OCI-M1 (cell line): ENCODE measurements at regions not wholly inside any gene's neighbourhood (a gene's known extent, or its start where the extent isn't known, plus 50 kb on each side); places are given as distances from the start of the nearest gene placed in this dataset.
"Not testable (repeated sequence)": the region's sequence is repeated elsewhere in the genome, so short reads cannot be mapped to it uniquely, and the experiment has no call there.

Experiments
- DNase-seq: peaks from one replicate; lab custom pipeline; 2025; lab: John Stamatoyannopoulos, UW

DNA sequence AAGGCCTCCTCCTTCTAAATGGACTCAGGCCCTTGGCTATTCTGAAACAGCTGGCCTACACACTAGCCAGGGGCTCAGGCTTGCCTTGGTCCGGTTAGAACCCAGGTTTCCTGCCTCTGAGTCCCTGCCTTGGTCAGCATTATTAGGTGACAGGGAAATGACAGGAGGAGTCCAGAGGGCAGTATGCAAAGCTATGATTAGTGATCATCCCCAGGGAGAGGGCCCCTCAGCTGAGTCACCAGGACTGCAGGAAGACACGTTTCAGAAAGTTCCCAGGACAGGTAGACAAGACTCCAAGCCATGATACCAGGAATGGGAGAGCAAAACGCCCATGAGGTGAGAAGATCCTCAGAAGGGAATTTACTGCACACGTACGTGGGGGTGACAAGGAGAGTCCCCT, 301.1 kb upstream of the COBL start:
- no peak for DNase-seq

- no peak for DNase-seq
Observed at GRCh38 chr7:51613911-51614357, 297.3 kb upstream of the COBL start.

DNA sequence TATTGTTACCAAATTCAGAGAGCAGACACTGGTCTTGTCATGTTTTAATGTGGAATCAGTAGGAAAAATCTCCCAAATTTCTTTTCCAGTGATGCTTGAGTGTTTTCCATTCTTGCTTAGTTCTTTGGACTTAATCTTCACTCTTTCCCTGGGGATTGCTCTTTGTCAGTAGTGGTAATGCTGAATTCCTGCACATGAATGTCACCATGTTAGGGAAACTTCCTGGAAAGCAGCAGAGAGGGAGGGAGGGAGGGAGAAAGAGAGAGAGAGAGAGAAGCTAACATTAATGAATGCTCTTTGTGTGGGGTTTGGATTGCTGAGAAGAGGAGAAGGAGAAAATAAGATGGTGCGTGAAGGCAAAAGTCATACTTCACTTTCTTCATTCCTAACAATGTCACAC, 295.3 kb upstream of the COBL start:
- no peak for DNase-seq

GRCh38 chr7:51607447-51607846, 290.8 kb upstream of the COBL start:
- DNase-seq, result no peak

DNA sequence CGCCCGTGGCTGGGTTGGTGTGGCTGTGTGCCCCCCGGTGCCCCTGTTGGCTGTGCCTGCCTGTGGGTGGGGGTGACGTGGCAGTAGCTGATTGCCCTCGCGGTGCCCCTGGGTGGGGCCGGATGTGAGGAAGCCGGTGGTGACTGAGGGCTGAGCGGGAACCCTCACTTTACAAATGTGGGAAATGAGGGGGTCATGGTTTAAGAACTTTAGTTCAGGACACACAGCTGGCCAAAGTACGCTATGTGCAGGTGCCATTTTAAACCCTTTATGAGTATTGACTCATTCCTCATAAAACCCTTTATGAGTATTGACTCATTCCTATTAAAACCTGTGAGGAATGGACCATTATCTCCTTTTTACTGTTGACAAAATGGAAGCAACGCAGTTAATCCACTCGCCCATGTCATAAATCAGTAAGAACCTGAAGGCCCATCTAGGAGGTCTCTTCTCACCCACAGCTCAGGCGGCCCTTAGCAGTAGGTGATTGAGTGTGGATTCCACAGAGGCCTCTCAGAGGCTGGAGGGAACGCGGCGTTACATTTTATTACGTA, 290.1 kb upstream of the COBL start:
- no peak for DNase-seq

GRCh38 chr7:51602376-51602775, 285.8 kb upstream of the COBL start:
- DNase-seq, result no peak

DNA sequence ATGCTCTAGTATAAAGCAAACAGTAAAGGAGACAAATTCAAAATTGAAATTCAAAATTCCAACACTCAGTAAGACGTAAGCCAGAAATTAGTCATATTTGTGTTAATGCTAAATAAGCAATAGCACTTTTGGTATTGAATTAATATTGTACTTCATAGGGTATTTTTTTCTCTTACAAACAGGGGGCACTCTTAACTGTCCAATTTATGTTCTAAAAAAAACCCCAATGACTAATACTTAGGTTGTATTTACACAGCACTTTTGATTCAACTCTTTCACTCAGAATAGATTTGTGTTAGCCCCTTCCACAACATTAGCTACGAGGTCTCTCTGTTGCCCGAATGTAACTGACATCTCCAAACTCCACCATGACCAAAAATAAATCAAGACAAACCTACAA, 284.9 kb upstream of the COBL start:
- DNase-seq, result no peak

GRCh38 chr7:51599935-51600334, 283.3 kb upstream of the COBL start:
- not testable (repeated sequence) for DNase-seq

- no peak for DNase-seq
Observed at GRCh38 chr7:51593628-51594027, 277.0 kb upstream of the COBL start.

- DNase-seq, result no peak
Observed at GRCh38 chr7:51592842-51593599, 276.4 kb upstream of the COBL start.

DNA sequence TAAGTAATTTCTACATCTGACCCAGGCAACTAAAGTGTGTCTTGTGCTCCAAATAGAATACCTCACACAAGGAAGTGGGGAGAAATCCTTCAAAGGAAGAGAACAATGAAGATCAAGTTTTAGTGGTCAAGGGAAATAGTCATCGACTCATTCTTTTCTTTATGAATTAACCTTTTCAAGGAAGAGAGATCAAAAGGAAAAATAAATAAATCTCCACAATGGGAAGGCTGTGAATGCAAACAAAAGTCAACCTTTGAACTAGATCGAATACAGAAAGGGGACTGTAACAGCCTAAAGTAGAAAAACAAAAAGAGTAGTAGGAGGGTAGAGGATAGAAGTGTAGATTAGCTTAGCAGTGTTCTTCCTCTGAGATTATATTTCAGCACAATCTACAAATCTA, 274.6 kb upstream of the COBL start:
- no peak for DNase-seq

- DNase-seq, result no peak
Observed at GRCh38 chr7:51590746-51591145, 274.1 kb upstream of the COBL start.

GRCh38 chr7:51589111-51589510, 272.5 kb upstream of the COBL start:
- DNase-seq, result no peak

DNA sequence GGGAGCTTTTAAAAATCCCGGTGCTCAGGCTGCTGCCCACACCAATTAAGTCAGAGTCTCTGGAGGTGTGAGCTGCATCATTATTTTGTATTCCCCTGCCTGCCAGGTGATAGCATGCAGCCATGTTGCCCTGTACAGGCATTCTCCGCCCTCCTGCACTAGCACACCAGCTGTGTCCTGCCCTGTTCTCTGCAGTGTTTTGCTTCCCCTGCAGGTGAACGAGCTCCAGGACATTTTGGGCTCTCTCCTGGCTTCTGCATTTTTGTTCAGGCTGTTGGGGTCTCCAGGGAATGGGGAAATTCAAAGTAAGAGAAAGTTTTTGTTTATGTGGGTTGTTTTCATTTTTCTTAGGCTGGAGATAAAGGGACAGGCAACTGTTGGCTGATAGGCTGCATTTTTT, 271.0 kb upstream of the COBL start:
- DNase-seq, result no peak

DNA sequence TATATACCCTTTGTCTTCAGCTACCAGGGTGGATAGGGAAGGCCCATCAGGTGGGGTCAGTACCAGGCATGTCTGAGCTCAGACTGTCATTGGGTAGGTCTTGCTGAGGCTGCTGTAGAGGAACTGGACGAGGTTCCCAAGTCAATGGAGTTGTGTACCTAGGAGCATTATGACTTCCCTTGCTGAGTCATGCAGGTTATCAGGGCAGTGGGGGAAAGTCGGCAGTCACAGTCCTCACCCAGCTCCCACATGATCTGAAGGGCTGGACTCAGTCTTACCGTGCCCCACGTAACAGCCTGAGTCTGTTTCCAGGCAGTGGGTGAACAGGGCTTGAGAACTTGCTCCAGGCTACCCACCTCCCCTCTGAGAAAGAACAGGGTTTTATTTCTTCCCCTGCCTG, 260.8 kb upstream of the COBL start:
- DNase-seq, result no peak

GRCh38 chr7:51569581-51569980, 253.0 kb upstream of the COBL start:
- DNase-seq, result no peak

DNA sequence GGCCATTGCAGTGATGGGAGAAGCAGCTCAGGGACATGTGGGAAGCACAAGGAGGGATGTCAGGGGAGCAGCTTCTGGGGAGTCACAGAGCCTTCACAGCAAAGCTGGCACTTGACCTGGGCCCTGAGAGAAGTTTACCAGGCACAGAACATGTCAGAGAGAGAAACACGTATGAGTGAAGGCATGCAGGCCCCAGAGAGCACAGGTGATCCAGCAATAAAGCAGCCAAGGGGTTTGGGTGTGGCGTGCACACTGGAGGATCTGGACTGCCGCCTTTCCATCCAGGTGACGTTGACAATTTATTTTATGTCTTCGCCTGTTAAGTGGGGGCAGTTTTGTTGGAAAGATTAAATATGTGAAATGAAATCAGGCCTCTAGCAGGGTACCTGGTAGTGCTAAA, 252.6 kb upstream of the COBL start:
- no peak for DNase-seq

DNA sequence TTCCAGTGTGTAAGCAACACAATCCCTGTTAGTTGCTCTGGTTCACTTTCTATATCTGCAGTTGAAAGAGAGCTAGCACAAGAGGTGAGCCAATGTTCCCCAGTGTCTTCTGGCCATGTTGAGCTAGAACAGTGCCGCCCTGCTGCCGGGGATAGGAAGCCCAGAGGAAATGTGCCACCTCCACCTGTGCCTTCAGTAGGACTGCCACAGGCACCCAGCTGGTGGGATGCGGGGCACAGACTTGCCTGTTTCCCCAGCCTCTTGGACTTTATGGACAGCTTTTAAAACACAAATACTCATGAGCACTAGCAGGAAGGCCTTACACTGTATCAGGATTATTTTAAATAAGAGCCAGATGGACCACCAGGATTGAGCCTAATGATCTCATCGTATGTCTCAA, 234.5 kb upstream of the COBL start:
- no peak for DNase-seq

DNA sequence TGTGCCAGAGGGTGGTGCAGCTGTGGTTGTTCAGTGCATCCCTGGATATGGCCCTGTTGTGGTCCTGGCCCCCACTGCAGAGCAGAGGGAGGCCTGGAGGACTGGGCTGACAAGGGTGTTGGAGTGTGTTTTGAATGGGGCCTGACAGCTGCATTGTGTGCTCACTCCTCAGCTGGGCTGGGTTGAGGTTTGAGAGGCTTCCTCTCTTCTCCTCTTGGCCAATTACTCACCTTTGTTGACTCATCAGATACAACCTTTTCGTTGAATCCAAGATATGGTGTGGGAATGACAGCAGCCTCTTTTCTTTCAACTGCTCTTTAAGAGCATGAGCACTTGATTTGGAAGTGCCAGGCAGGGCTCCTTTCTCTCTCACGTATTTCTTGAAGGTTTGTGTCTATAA, 228.5 kb upstream of the COBL start:
- DNase-seq, result no peak

GRCh38 chr7:51543801-51544553, 227.4 kb upstream of the COBL start:
- DNase-seq, result no peak

GRCh38 chr7:51540906-51541305, 224.3 kb upstream of the COBL start:
- DNase-seq, result not testable (repeated sequence)

GRCh38 chr7:51539840-51540239, 223.2 kb upstream of the COBL start:
- no peak for DNase-seq

DNA sequence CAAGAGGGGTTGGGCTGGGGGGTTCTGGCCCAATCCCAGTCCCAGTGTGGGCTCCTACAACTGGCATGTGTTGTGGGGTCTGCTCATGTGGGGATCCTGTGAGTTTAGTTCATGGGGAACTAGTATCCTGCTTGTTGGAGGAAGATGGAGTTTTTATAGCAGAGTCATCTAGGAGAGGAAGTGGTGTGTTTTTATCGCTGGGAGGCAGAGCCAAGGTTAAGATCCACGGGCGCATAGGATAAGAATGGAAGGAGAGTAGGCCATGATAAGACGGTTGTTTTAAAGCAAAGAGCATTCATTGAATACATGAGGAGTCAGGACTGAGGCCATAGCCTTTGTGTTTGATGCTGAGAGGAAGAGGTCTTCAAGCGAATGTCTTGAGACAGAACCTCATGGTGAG, 211.6 kb upstream of the COBL start:
- peak; percentile 79 for DNase-seq
